ENCODE measurements at regions not wholly inside any gene's neighbourhood (a gene's known extent, or its start where the extent isn't known, plus 50 kb on each side); places are given as distances from the start of the nearest gene placed in this dataset.

DNA sequence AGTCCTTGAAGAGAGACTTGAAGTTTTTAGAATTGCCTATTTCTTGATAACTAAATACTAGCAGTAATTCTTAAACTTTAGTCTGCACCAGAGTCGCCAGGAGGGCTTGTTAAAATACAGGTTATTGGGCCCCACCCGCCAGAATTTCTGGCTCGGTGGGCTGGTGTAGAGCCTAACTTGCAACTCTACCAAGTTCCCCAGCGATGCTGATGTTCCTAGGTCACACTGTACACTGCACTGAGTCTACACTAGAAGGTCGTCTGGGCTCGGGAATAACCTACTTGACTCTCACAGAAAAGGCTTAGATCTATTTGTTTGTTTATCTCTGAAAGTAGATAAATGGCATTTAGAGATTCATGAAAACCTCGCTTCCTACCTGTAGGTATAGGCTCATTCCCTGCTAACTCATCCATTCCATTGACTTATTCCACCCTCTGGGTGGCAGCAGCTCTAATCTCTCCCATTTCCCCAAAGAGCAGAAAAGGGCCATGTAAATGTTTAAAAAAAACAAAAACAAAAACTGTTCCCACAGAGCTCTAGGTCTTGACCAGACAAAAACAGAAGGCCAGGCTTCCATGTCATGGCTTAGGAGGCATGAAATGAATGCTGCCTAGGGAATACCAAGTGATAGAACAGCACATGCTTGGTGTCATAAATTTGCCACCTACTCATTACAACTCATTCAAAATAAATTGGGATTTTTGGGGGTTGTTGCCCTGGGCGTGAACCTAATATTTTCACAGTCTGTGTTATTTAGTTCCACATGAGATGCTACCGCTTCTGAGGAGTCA, 292.1 kb downstream of the ADGB start:
- intact Hi-C loops (cut with DNase I; ENCODE audit: low total_unique reads): no loop called here
- no peak for TF ChIP-seq POLR2A (IDR thresholded peaks at IDR 0.05)
- TF ChIP-seq, protein P1, sequence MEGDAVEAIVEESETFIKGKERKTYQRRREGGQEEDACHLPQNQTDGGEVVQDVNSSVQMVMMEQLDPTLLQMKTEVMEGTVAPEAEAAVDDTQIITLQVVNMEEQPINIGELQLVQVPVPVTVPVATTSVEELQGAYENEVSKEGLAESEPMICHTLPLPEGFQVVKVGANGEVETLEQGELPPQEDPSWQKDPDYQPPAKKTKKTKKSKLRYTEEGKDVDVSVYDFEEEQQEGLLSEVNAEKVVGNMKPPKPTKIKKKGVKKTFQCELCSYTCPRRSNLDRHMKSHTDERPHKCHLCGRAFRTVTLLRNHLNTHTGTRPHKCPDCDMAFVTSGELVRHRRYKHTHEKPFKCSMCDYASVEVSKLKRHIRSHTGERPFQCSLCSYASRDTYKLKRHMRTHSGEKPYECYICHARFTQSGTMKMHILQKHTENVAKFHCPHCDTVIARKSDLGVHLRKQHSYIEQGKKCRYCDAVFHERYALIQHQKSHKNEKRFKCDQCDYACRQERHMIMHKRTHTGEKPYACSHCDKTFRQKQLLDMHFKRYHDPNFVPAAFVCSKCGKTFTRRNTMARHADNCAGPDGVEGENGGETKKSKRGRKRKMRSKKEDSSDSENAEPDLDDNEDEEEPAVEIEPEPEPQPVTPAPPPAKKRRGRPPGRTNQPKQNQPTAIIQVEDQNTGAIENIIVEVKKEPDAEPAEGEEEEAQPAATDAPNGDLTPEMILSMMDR (IDR thresholded peaks at IDR 0.05): no peak
- DNase-seq: no peak
- Histone ChIP-seq H3K27me3 (no peaks in the 10 kb centered on the region), H3K27ac (no peak overlapping the region), H3K36me3 (no peaks in the 10 kb centered on the region), H3K4me3 (no peak overlapping the region), H3K9me3 (no peaks in the 10 kb centered on the region), H3K4me1 (no peaks in the 10 kb centered on the region)

DNA sequence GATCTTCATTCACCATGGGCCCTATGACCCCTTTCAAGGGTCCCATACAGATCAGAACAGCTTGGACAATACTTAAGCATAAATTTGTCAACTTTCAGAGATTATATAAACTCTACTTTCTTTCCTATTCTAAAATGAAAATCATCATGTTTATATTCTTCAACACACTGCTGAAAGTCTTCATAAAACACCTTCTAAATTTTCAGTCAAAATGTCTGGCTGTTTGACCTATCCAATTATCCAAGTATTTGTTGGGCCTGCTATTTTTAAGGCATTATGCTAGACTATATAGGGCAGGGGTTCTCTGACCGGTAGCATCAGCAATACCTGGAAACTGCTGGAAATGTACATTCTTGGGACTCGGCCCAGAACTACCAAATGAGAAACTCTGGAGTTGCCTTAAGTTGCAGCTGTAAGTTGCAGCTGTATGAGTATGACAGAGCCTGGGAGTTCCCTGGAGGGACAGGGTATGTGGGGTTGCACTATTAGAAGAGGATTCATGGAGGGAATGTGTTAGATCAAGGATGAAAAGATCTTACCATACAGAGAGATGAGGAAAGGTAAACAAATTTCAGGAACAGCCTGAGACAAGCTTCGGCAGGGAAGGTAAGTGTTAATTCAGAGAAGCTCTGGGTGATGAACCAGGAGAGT, 293.0 kb downstream of the ADGB start:
- Histone ChIP-seq H3K9me3 (no peaks in the 10 kb centered on the region), H3K36me3 (no peaks in the 10 kb centered on the region), H3K4me3 (no peak overlapping the region), H3K27me3 (no peaks in the 10 kb centered on the region), H3K27ac (no peak overlapping the region), H3K4me1 (no peaks in the 10 kb centered on the region)
- intact Hi-C loops (cut with DNase I; ENCODE audit: low total_unique reads): no loop called here
- TF ChIP-seq, protein P1 (IDR thresholded peaks at IDR 0.05): no peak
- no peak for TF ChIP-seq POLR2A (IDR thresholded peaks at IDR 0.05)
- no peak for DNase-seq

DNA sequence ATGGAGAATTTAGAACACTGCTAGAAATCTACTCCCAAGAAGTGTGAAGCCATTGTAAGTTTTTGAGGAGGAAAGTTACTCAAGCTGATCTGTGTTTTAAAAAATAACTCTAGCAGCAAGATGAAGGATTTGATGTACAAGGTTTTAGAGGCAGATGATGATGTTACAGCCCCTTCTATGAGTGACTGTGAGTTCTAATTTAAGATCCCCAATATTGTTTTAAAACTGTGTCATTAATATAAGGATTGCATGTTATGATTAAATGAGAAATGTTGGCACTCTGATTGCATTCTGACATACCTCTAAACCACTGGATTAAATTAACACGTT, 293.5 kb downstream of the ADGB start:
- Histone ChIP-seq H3K4me3 (no peak overlapping the region), H3K36me3 (no peaks in the 10 kb centered on the region)

DNA sequence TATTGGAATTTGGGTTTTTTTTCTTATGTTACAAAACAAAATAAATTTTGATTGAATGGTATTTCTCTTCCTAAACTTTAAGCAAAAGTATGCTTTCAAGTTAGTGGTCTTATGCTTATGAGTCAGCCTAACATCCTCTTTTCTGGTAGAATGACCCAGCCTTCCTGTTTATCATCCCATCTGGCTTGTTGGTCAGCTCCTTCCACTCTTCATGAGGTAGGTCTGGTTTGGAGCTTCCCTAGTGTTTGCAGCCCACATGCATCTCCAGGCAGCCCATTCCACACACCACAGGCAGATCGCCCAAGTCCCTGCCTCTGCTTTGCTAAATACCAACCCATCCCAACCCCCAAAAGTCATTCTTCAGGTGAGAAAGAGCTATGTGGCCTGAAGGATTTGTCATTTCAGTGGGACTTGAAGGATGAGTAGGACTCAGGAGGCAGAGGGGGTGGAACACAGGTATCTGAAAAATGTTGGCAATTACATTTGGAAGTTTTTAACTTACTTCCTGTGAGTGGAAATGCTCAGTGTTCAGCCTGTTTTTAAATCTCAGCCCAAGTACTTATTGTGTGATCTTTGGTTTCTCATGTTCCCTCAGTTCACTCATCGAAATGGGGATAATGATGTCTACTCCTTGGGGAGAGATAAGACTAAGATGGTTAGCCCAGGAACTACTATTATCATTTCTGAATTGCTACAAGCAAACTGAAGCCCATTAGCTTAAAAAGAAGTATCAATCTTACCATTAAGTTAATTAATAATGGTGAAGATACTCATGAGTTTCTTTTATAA, 294.0 kb downstream of the ADGB start:
- Histone ChIP-seq H3K27me3 (no peaks in the 10 kb centered on the region), H3K36me3 (no peaks in the 10 kb centered on the region), H3K4me3 (no peak overlapping the region), H3K27ac (no peak overlapping the region), H3K9me3 (no peaks in the 10 kb centered on the region), H3K4me1 (no peaks in the 10 kb centered on the region)
- TF ChIP-seq, protein P1 (IDR thresholded peaks at IDR 0.05): no peak
- no peak for TF ChIP-seq POLR2A (IDR thresholded peaks at IDR 0.05)
- intact Hi-C loops (cut with DNase I; ENCODE audit: low total_unique reads): no loop called here
- DNase-seq: no peak

More for the DNA sequence above, 293.5 kb downstream of the ADGB start:
- no peak for DNase-seq
- H3K27me3 ChIP-seq: no peaks in the 10 kb centered on the region
- H3K27ac ChIP-seq: no peak overlapping the region
- intact Hi-C loops (cut with DNase I; ENCODE audit: low total_unique reads): no loop called here
- no peaks in the 10 kb centered on the region for H3K4me1 ChIP-seq
- no peak for TF ChIP-seq POLR2A (IDR thresholded peaks at IDR 0.05)
- TF ChIP-seq, protein P1 (IDR thresholded peaks at IDR 0.05): no peak
- no peaks in the 10 kb centered on the region for H3K9me3 ChIP-seq

DNA sequence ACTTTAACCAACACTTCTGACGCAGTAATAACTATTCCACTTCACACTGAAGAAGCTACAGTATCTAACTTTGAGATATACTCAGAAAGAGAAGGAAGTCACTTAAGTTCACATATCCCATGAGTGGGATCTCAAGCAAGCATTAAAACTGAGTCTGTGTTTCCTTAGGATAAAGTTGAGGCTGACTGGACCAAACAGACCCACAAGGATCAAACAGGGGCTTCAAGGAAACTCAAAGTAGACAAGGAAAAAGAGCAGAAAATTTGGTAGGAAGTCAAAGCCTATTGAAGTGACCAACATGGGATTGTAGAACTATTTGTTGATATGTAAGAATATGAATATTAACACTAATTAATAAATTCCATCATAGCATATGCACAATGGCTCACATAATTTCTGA, 294.9 kb downstream of the ADGB start:
- Histone ChIP-seq H3K9me3 (no peaks in the 10 kb centered on the region), H3K36me3 (no peaks in the 10 kb centered on the region), H3K27me3 (no peaks in the 10 kb centered on the region), H3K27ac (no peak overlapping the region), H3K4me3 (no peak overlapping the region), H3K4me1 (no peaks in the 10 kb centered on the region)
- no peak for DNase-seq
- intact Hi-C loops (cut with DNase I; ENCODE audit: low total_unique reads): no loop called here
- TF ChIP-seq, protein P1 (IDR thresholded peaks at IDR 0.05): no peak
- no peak for TF ChIP-seq POLR2A (IDR thresholded peaks at IDR 0.05)

Measured in uterus (tissue), 3 donors.